AG09319 (cell line): ENCODE measurements at regions not wholly inside any gene's neighbourhood (a gene's known extent, or its start where the extent isn't known, plus 50 kb on each side); places are given as distances from the start of the nearest gene placed in this dataset.

ENCODE experiments used
- DNase-seq: peaks from one replicate; pipeline ENCODE4 v3.0.0-alpha.2; 2010; ENCODE audit warnings: low read depth; ENCODE audit errors: extremely low read depth
- TF ChIP-seq, protein P1 (sequence below): IDR thresholded peaks from 2 replicates; pipeline ENCODE4 v1.5.1; 2011; ENCODE audit warnings: low read depth, mild to moderate bottlenecking, inconsistent platforms, low read length, moderate library complexity

- TF ChIP-seq, protein P1, sequence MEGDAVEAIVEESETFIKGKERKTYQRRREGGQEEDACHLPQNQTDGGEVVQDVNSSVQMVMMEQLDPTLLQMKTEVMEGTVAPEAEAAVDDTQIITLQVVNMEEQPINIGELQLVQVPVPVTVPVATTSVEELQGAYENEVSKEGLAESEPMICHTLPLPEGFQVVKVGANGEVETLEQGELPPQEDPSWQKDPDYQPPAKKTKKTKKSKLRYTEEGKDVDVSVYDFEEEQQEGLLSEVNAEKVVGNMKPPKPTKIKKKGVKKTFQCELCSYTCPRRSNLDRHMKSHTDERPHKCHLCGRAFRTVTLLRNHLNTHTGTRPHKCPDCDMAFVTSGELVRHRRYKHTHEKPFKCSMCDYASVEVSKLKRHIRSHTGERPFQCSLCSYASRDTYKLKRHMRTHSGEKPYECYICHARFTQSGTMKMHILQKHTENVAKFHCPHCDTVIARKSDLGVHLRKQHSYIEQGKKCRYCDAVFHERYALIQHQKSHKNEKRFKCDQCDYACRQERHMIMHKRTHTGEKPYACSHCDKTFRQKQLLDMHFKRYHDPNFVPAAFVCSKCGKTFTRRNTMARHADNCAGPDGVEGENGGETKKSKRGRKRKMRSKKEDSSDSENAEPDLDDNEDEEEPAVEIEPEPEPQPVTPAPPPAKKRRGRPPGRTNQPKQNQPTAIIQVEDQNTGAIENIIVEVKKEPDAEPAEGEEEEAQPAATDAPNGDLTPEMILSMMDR, result no peak
- no peak for DNase-seq
Measured at GRCh38 chr12:63090716-63091115, 60.3 kb downstream of the AVPR1A start.

- no peak for DNase-seq
- TF ChIP-seq, protein P1, result no peak
Measured at GRCh38 chr12:63086149-63086915, 64.7 kb downstream of the AVPR1A start.

- no peak for DNase-seq
- TF ChIP-seq, protein P1, result no peak
Measured at GRCh38 chr12:63085120-63085519, 65.9 kb downstream of the AVPR1A start.

- DNase-seq, result no peak
- TF ChIP-seq, protein P1, result no peak
Measured at GRCh38 chr12:63084501-63084900, 66.5 kb downstream of the AVPR1A start.

- TF ChIP-seq, protein P1, result no peak
- DNase-seq, result no peak
Measured at GRCh38 chr12:63083046-63083445, 68.0 kb downstream of the AVPR1A start.

GRCh38 chr12:63079791-63080502 lies 71.1 kb downstream of the AVPR1A start:
- DNase-seq, result no peak
- TF ChIP-seq, protein P1, result no peak

GRCh38 chr12:63078906-63079305 lies 72.1 kb downstream of the AVPR1A start:
- TF ChIP-seq, protein P1, result no peak

More at GRCh38 chr12:63078906-63079305, 72.1 kb downstream of the AVPR1A start:
- no peak for DNase-seq
